Mononuclear cell (primary cell): ENCODE measurements at regions not wholly inside any gene's neighbourhood (a gene's known extent, or its start where the extent isn't known, plus 50 kb on each side); places are given as distances from the start of the nearest gene placed in this dataset.

ENCODE experiments used
- H3K27me3 ChIP-seq: 2 replicates; pipeline ENCODE4 v1.6.0; 2011; ENCODE audit warnings: low read length, control low read depth; ENCODE audit not compliant: insufficient read depth
- H3K4me1 ChIP-seq: 2 replicates; pipeline ENCODE4 v1.5.1; 2011; ENCODE audit warnings: mild to moderate bottlenecking, low read length, control low read depth; ENCODE audit not compliant: insufficient read depth
- H3K4me3 ChIP-seq: 2 replicates; pipeline ENCODE4 v1.5.1; 2011; ENCODE audit warnings: mild to moderate bottlenecking, low read length, moderate library complexity
- H3K9me3 ChIP-seq: 2 replicates; pipeline ENCODE4 v1.5.1; 2011; ENCODE audit warnings: low read depth, mild to moderate bottlenecking, control low read depth, low read length

DNA sequence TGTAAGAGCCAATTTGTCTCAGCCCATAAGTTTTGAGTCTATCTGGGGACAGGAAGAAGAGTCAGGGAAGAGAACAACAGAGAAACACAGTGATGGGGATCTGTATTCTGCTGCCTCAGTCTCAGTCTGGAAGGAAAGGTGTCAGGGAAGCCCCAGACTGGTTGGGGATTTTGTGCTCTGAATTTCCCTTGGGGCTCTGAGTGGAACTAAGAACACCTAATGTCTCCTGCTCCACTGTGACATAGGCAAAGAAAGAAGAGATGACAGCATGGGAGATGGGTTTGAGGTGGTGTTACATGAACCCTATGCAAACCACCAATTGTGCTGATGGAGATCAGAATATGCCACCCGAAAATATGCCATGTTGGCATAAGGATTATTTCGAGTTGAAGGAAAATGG lies 139.5 kb upstream of the MYLIP start:
- Histone ChIP-seq H3K4me3 (no peak overlapping the region), H3K27me3 (no peaks in the 10 kb centered on the region), H3K9me3 (no peaks in the 10 kb centered on the region), H3K4me1 (peaks cover 2% of the 10 kb centered on the region)

DNA sequence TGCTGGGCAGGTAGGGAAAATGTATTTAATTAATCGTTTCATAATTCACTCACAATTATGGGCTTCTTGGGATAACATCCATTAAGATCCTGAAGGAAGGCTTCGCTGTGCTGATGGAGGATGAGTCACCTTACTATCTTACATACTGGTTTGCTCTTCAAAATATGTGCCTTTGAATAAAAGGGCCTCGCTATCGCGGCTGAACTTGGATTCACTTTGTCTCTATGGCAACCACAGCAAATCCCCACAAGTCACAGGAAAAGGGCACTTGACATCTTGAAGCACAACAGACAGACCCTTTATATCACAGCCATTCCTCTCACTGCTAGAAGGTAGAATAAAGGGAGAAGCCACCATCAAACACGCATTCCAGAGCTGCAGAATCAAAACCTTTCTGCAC lies 141.3 kb upstream of the MYLIP start:
- Histone ChIP-seq H3K9me3 (no peaks in the 10 kb centered on the region), H3K4me3 (no peak overlapping the region), H3K27me3 (no peaks in the 10 kb centered on the region), H3K4me1 (no peaks in the 10 kb centered on the region)

DNA sequence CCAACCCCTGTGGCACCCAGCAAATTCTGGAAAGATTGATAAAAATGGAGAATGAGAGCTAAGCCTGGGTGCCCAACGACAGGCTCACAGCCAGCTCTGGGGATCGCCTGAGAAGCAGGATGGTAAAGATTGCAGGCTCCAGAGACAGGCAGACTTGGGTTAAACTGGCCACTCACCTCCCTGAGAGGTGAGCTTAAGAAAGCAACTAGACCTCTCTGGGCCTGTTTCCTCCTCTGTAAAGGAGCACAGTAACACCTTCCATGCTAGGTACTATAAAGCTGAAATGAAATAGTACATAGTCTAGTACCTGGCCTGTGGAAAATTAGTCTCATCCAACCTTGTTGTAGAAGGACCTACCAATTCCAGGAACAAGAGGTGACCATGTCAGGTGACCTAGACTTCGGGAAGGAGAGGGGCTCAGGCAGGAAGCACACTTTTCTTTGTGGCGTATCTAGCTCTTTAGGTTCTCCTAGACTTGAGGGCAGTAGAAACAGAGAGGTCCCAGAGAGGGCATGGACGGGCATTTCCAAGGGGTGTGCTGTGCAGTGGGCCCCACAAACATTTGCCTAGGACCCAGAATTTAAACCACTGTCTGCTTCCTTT lies 142.8 kb upstream of the MYLIP start:
- H3K4me3 ChIP-seq = no peak overlapping the region
- H3K4me1 ChIP-seq = no peaks in the 10 kb centered on the region
- H3K27me3 ChIP-seq = no peaks in the 10 kb centered on the region
- no peaks in the 10 kb centered on the region for H3K9me3 ChIP-seq

DNA sequence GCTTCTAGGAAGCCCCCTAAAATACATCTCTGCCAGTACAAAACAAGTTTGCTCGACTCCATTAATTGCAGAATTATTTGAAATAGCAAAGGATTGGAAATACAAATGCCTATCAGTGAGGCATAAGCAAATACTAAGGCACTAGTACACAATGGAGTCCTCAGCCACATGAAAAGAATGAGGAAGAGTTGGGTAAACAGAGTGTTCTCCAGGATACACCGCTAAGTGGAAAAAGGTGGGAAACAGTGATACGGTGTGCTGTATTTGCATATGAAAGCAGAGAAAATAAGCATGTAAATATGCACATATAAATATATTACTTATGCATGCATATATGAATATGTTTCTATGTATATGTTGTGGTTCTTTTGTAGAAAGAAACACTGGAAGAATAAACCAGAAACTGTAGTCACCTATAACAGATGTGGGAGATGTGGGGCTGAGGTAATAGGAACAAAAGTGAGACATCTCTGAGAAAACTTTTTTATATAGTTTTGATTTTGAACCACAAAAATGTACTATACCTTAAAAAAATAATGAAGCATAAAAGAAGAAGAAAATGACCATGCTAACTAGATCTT lies 143.4 kb upstream of the MYLIP start:
- H3K27me3 ChIP-seq = no peaks in the 10 kb centered on the region
- H3K9me3 ChIP-seq = no peaks in the 10 kb centered on the region
- no peak overlapping the region for H3K4me3 ChIP-seq
- no peaks in the 10 kb centered on the region for H3K4me1 ChIP-seq

DNA sequence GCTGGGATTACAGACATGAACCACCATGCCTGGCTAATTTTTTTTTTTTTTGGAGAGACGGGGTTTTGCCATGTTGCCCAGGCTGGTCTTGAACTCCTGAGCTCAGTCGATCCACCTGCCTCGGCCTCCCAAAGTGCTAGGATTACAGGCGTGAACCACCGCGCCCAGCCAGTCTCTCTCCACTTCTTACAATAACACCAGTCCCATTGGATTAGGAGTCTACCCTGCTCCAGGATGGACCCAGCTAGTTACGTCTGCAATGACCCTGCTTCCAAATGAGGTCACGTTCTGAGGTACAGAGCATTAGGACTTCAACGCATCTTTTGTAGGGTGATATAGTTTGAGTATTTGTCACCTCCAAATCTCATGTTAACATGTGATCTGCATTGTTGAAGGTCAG lies 146.9 kb upstream of the MYLIP start:
- Histone ChIP-seq H3K4me3 (no peak overlapping the region), H3K9me3 (no peaks in the 10 kb centered on the region), H3K4me1 (no peaks in the 10 kb centered on the region), H3K27me3 (no peaks in the 10 kb centered on the region)

DNA sequence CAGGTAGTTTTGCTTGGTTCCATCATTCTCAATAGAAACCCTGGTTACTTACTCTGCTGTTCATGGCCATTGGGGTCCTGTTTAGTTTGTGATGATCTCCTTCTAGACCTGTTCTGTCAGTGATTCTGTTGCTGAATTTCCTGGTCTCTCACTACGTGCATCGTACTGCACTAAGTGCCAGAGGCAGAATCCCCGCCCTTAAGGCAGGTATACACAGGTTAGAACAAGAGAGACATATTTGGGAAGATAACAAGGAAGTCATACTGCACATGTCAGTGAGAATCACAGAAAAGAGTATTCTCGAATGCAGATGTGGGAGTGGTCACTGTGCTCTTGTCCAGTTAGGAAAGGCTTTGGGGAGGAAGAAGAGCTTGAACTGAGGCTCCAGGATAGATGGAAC lies 148.1 kb upstream of the MYLIP start:
- no peaks in the 10 kb centered on the region for H3K27me3 ChIP-seq
- H3K4me3 ChIP-seq = no peak overlapping the region
- no peaks in the 10 kb centered on the region for H3K9me3 ChIP-seq
- H3K4me1 ChIP-seq = no peaks in the 10 kb centered on the region

DNA sequence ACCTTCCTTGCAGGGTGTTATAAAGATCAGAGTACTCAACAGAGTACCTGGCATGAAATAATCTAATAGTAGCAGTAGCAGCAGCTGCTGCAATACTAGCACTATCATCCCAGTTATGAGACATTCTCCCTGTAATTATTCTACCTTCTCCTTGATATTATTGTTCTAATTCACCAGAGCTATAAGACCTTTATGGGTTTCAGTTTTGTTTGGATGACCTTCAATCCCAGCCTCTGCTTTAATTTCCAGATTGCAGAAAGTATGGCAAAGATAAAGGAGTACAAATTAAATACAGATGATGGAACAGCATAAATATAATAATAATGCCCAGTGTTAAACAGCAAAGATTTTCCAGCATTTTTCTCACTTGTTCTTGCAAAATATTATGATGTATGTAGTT lies 150.5 kb upstream of the MYLIP start:
- H3K4me1 ChIP-seq = no peaks in the 10 kb centered on the region
- no peak overlapping the region for H3K4me3 ChIP-seq
- H3K9me3 ChIP-seq = peaks cover 4% of the 10 kb centered on the region
- H3K27me3 ChIP-seq = no peaks in the 10 kb centered on the region

DNA sequence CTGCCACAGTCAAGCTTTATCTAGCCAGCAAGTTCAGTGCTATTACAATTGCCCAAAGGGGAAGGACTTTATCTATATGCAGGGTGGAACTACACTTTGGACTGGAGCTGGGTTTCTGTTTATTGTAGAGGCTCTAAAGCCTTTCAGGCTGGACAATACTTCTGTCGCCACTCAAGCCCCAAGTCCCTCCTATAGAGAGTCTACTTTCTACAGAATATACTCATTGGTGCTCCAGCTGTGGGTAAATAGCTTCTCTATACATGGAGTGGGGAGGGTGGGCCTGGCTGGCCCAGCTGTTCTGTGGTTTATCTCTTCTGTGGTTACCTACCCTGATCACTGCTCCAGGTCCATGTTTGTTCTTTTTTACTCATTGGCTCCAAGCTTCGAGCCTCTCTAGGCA lies 151.8 kb upstream of the MYLIP start:
- no peak overlapping the region for H3K4me3 ChIP-seq
- no peaks in the 10 kb centered on the region for H3K27me3 ChIP-seq
- peaks cover 4% of the 10 kb centered on the region for H3K9me3 ChIP-seq
- no peaks in the 10 kb centered on the region for H3K4me1 ChIP-seq

DNA sequence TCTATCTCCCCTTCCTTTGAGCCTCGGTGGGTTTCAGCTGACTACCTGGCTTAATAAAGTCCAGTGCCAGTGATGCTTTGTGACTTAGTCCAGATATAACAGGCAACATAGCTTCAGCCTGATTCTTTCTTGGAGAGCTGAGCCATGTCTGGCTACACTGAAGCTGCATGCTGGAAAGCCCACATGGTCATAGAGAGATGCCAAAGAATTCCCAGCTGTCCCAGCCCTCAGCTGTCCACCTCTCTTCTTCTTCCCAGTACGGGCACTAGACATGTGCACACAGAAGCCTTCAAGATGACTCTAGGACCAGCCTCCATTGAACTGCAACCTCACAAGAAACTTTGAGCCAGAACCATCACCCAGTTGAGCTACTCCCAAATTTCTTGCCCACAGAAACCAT lies 154.1 kb upstream of the MYLIP start:
- Histone ChIP-seq H3K4me3 (no peak overlapping the region), H3K4me1 (no peaks in the 10 kb centered on the region), H3K9me3 (peaks cover 4% of the 10 kb centered on the region), H3K27me3 (no peaks in the 10 kb centered on the region)

DNA sequence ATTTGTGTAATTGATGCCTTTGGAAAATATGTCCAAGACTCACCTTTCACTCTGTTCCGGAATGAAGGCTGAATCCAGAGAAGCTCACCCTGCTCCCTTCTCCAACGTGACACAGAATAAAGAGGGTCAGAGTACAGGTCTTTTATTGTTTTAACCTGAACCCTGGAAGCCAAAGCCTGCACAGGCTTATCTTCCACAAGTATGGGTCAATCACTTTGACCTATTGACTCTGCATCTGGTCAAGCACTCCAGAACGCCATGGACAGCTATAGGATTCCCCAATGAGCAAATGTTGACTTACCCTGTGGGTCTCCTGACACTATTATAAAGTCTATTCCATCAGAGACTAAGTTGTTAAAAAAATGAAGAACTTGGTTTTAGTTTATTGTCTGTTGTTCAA lies 158.4 kb upstream of the MYLIP start:
- Histone ChIP-seq H3K4me3 (no peak overlapping the region), H3K27me3 (no peaks in the 10 kb centered on the region), H3K9me3 (peaks cover 4% of the 10 kb centered on the region), H3K4me1 (no peaks in the 10 kb centered on the region)

DNA sequence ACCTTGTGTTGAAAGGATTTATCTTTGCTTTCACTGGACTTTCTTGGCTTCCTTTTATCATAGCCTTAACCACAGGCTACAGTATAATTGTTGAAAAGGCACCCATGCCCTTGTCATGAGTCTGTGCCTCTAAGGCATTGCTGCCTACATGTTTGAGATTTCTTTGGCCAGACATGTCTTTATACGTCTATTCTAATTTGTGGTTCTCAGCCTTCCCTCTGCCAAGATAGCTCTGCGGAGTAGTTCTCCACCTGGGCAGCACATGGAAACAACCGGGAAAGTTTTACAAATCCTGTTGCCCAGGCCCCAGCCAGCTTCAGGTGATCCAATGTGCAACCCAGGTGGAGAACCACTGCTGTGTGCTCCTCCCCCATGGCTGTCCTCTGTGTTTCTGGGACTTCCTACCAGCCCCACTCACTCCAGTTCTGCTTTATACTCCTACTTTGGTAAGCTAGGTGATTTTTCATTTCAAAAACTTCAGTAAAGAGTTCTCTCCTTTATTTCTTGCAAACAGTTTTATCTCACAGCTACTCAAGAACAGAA lies 159.6 kb upstream of the MYLIP start:
- H3K4me1 ChIP-seq = no peaks in the 10 kb centered on the region
- no peak overlapping the region for H3K4me3 ChIP-seq
- H3K27me3 ChIP-seq = no peaks in the 10 kb centered on the region
- H3K9me3 ChIP-seq = peaks cover 4% of the 10 kb centered on the region

DNA sequence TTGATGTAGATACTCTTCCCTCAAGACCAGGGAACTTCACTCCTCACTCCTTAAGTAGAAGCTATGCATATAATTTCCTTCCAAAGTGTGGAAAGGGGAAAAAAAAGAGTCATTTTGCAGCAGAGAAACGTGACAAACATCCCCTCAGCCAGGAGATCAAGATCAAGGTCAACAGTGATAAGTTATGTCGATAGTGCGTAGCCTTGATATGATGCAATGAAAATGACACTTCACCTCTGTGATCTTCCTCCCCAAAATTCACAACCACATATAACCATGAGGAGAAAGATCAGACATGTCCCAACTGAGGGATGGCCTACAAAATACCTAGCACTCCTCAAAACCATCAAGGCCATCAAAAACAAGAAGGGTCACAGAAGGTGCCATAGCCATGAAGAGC lies 160.4 kb upstream of the MYLIP start:
- H3K27me3 ChIP-seq = no peaks in the 10 kb centered on the region
- no peak overlapping the region for H3K4me3 ChIP-seq
- H3K4me1 ChIP-seq = no peaks in the 10 kb centered on the region
- H3K9me3 ChIP-seq = no peaks in the 10 kb centered on the region

DNA sequence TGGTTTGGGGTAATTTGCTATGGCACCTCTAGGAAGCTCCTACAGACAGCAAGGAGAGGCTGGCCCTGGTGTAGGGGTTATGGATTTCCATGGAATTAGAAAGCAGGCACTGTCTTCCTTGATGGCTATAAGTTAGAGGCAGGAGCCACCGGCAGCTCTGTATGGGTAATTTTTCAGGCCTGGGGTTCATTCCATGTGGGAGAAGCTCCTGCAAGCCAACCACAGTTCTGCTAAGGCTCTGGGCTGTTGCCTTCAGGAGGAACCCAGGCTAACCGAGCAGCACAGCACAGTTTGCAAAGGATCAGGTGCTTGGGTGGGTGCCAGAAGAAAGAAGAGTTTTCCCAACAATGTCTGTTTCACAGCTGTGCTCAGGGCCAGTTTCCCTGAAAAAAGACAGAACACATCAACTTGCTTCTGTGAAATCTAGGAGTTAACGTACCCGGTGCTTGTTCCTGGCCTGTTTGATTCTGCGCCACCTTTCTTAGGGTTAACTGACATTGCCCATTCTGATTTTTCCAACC lies 162.8 kb upstream of the MYLIP start:
- Histone ChIP-seq H3K27me3 (no peaks in the 10 kb centered on the region), H3K9me3 (no peaks in the 10 kb centered on the region), H3K4me1 (peaks cover 4% of the 10 kb centered on the region), H3K4me3 (no peak overlapping the region)

DNA sequence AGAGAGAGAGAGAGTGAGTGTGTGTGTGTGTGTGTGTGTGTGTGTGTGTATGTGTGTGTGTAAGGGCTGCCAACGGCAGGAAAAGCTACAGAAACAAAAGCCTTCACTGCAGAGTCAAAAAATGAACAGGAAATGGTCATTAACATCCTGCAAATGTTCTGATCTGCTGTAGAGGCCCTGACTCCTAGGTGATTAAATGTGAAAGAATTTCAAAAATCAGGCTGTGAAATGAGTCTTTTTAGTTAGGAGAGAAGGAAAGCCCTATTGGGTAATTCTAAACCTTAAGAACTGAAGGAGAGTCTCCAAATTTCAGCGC lies 166.5 kb upstream of the MYLIP start:
- Histone ChIP-seq H3K9me3 (no peaks in the 10 kb centered on the region), H3K4me3 (no peak overlapping the region), H3K27me3 (no peaks in the 10 kb centered on the region), H3K4me1 (peaks cover 6% of the 10 kb centered on the region)

DNA sequence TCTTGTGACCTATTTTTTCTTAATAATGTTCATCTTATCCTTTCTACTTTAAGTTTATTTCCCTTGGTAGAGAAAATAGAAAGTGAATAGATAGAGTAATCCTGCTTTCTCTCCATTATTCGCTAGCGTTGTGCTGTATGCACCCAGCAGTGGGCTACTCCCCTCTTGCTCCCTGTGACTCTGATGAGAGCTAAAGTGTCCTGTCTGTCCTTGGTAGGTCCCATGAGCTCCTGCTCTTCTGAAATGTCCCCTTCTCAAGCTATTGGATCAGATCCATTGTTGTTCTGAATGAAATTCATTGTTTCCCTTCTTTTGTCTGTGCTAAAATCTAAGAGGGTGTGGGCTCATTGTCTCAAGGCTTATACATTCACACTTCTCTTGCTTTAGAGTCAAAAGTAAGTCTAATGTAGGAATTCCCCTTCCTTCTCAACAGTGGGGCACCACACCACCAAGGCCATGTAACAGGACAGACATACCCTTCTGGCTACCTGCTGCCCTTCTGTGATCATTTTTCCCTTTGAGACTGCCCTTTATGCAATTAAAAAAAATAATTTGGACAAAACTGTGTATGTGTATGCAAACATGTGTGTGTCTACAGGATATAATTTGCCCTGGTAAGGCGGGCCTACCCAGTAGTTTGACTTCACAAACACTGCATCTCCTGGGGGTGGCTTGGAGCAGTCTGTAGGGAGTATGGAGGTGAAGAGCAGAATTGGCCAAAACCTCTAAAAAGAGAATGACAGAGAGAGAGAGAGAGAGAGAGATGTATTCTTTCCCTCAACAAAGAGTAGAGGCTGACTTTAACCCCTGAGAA lies 167.0 kb upstream of the MYLIP start:
- peaks cover 6% of the 10 kb centered on the region for H3K4me1 ChIP-seq
- no peaks in the 10 kb centered on the region for H3K27me3 ChIP-seq

More for the DNA sequence above, 167.0 kb upstream of the MYLIP start:
- H3K9me3 ChIP-seq = no peaks in the 10 kb centered on the region
- H3K4me3 ChIP-seq = no peak overlapping the region
